IPS DF 4.7 (cell line): ENCODE measurements at regions not wholly inside any gene's neighbourhood (a gene's known extent, or its start where the extent isn't known, plus 50 kb on each side); places are given as distances from the start of the nearest gene placed in this dataset.

Experiments used
- DNase-seq: peaks from one replicate; pipeline ENCODE4 v3.0.0-alpha.2; 2013; ENCODE audit warnings: low spot score; ENCODE audit errors: extremely low read depth

GRCh38 chr2:71794611-71795010 is 341.2 kb downstream of the DYSF start:
- no peak for DNase-seq

- no peak for DNase-seq
Measured at GRCh38 chr2:71793926-71794325, 340.6 kb downstream of the DYSF start.

GRCh38 chr2:71792926-71793761 is 339.8 kb downstream of the DYSF start:
- no peak for DNase-seq

- no peak for DNase-seq
Measured at GRCh38 chr2:71791501-71792135, 338.3 kb downstream of the DYSF start.

- DNase-seq: no peak
Measured at GRCh38 chr2:71791061-71791450, 337.7 kb downstream of the DYSF start.

GRCh38 chr2:71790226-71791060 is 337.1 kb downstream of the DYSF start:
- no peak for DNase-seq

GRCh38 chr2:71789556-71790204 is 336.3 kb downstream of the DYSF start:
- no peak for DNase-seq

GRCh38 chr2:71788601-71789240 is 335.4 kb downstream of the DYSF start:
- no peak for DNase-seq

GRCh38 chr2:71788186-71788525 is 334.8 kb downstream of the DYSF start:
- no peak for DNase-seq

- no peak for DNase-seq
Measured at GRCh38 chr2:71787476-71788185, 334.3 kb downstream of the DYSF start.

GRCh38 chr2:71787108-71787415 is 333.7 kb downstream of the DYSF start:
- no peak for DNase-seq

GRCh38 chr2:71786291-71787107 is 333.1 kb downstream of the DYSF start:
- no peak for DNase-seq

- no peak for DNase-seq
Measured at GRCh38 chr2:71785516-71785981, 332.2 kb downstream of the DYSF start.

- DNase-seq: no peak
Measured at GRCh38 chr2:71784734-71785511, 331.6 kb downstream of the DYSF start.

- no peak for DNase-seq
Measured at GRCh38 chr2:71783815-71784214, 330.5 kb downstream of the DYSF start.

GRCh38 chr2:71783215-71783614 is 329.9 kb downstream of the DYSF start:
- DNase-seq: no peak

GRCh38 chr2:71782323-71782722 is 329.0 kb downstream of the DYSF start:
- DNase-seq: no peak

- DNase-seq: no peak
Measured at GRCh38 chr2:71781695-71782228, 328.4 kb downstream of the DYSF start.

- no peak for DNase-seq
Measured at GRCh38 chr2:71780162-71780561, 326.8 kb downstream of the DYSF start.
